CD14-positive monocyte (primary cell): ENCODE measurements at regions not wholly inside any gene's neighbourhood (a gene's known extent, or its start where the extent isn't known, plus 50 kb on each side); places are given as distances from the start of the nearest gene placed in this dataset.

Source experiments
- DNase-seq, 3 donors: peaks; one replicate each; pipeline ENCODE4 v3.0.0-alpha.2; 2011 to 2022
- H2AFZ ChIP-seq: 2 replicates; pipeline ENCODE4 v1.6.0; 2012; ENCODE audit warnings: mild to moderate bottlenecking, low read depth, low read length, inconsistent platforms; ENCODE audit not compliant: insufficient read depth, poor library complexity, severe bottlenecking
- H3K27ac ChIP-seq, 2 donors: 1 replicate in 1 of 2; 2 replicates in 1 of 2; pipeline ENCODE4 v1.5.1; 2012 to 2013; ENCODE audit warnings: low read length in 2 of 2, control low read depth in 1 of 2, inconsistent platforms in 1 of 2, low read depth in 1 of 2, mild to moderate bottlenecking in 1 of 2
- H3K27me3 ChIP-seq, 2 donors: one replicate each; pipeline versions ENCODE4 v1.6.0 to v1.6.1; 2011 to 2013; ENCODE audit warnings: low read length in 2 of 2; ENCODE audit not compliant: control insufficient read depth in 2 of 2, insufficient read depth in 2 of 2
- H3K36me3 ChIP-seq, 2 donors: replicated peaks in 1 of 2; 1 replicate in 1 of 2; 2 replicates in 1 of 2; pipeline versions ENCODE4 v1.5.1 to v1.6.1; 2012 to 2013; ENCODE audit warnings: low read length in 2 of 2, control low read depth in 1 of 2, inconsistent platforms in 1 of 2, mild to moderate bottlenecking in 1 of 2; ENCODE audit not compliant: insufficient read depth in 2 of 2, control insufficient read depth in 1 of 2
- H3K4me1 ChIP-seq, 2 donors: 1 replicate in 1 of 2; 2 replicates in 1 of 2; pipeline versions ENCODE4 v1.5.1 to v1.6.1; 2012 to 2013; ENCODE audit warnings: low read length in 2 of 2, control low read depth in 1 of 2, inconsistent platforms in 1 of 2, mild to moderate bottlenecking in 1 of 2, moderate library complexity in 1 of 2; ENCODE audit not compliant: insufficient read depth in 2 of 2, control insufficient read depth in 1 of 2
- H3K4me2 ChIP-seq: replicated peaks from 2 replicates; pipeline ENCODE3; 2012; ENCODE audit warnings: low read length, moderate library complexity, mild to moderate bottlenecking; ENCODE audit not compliant: poor library complexity, severe bottlenecking; ENCODE audit errors: extremely low read depth
- H3K4me3 ChIP-seq, 3 experiments: fragments of 200-600 bp in 1 of 3; sonication (generic) in 1 of 3; replicated peaks in 1 of 3; 1 replicate in 2 of 3; 2 replicates in 1 of 3; pipeline ENCODE4 v1.5.1; 2011 to 2013; ENCODE audit warnings: low read length in 3 of 3, mild to moderate bottlenecking in 3 of 3, control low read depth in 2 of 3, low read depth in 2 of 3, inconsistent platforms in 1 of 3, moderate library complexity in 1 of 3
- H3K79me2 ChIP-seq: 2 replicates; pipeline ENCODE4 v1.6.0; 2012; ENCODE audit warnings: mild to moderate bottlenecking, control low read depth, inconsistent platforms, low read length, moderate library complexity; ENCODE audit not compliant: insufficient read depth
- H3K9ac ChIP-seq: 2 replicates; pipeline ENCODE4 v1.6.0; 2017; ENCODE audit warnings: low read length, mild to moderate bottlenecking; ENCODE audit not compliant: insufficient read depth, poor library complexity, severe bottlenecking
- H3K9me3 ChIP-seq, 2 donors: replicated peaks in 1 of 2; 1 replicate in 1 of 2; 2 replicates in 1 of 2; pipeline versions ENCODE4 v1.5.1 to v1.6.1; 2012 to 2013; ENCODE audit warnings: low read length in 2 of 2, control low read depth in 1 of 2; ENCODE audit not compliant: control insufficient read depth in 1 of 2, insufficient read depth in 1 of 2
- H4K20me1 ChIP-seq: 2 replicates; pipeline ENCODE4 v1.6.0; 2012; ENCODE audit warnings: mild to moderate bottlenecking, low read length, control low read depth, moderate library complexity; ENCODE audit not compliant: insufficient read depth
- H3K27ac Mint-ChIP-seq, 7 donors: one replicate each; pipeline ENCODE4 v1.8.0; 2020; ENCODE audit warnings: mild to moderate bottlenecking in 7 of 7, mixed read lengths in 7 of 7, moderate library complexity in 6 of 7, inconsistent platforms in 2 of 7
- H3K27me3 Mint-ChIP-seq, 3 donors: one replicate each; pipeline ENCODE4 v1.8.0; 2021 to 2022; ENCODE audit warnings: low read depth in 3 of 3, mild to moderate bottlenecking in 3 of 3, mixed read lengths in 3 of 3, moderate library complexity in 3 of 3, inconsistent platforms in 1 of 3
- H3K36me3 Mint-ChIP-seq, 2 donors: one replicate each; pipeline ENCODE4 v1.8.0; 2020; ENCODE audit warnings: mixed read lengths in 2 of 2, inconsistent platforms in 1 of 2, mild to moderate bottlenecking in 1 of 2
- H3K4me1 Mint-ChIP-seq: one replicate; pipeline ENCODE4 v1.8.0; 2020; ENCODE audit warnings: mild to moderate bottlenecking, mixed read lengths
- H3K4me3 Mint-ChIP-seq, 2 donors: one replicate each; pipeline ENCODE4 v1.8.0; 2020; ENCODE audit warnings: mild to moderate bottlenecking in 2 of 2, mixed read lengths in 2 of 2, moderate library complexity in 1 of 2
- H3K9me3 Mint-ChIP-seq, 7 donors: one replicate each; pipeline ENCODE4 v1.8.0; 2020 to 2022; ENCODE audit warnings: mixed read lengths in 7 of 7, mild to moderate bottlenecking in 6 of 7, moderate library complexity in 6 of 7, inconsistent platforms in 2 of 7
- WGBS: methylation state at CpG from one replicate; pipeline ENCODE4 v1.1.5; 2013; ENCODE audit warnings: missing lambda C conversion rate; ENCODE audit not compliant: insufficient coverage; 5-methylcytosine and 5-hydroxymethylcytosine counted together
- intact Hi-C, 2 donors: fragments of 100-400 bp; cut with micrococcal nuclease; formaldehyde crosslinking; loops; one replicate each; pipeline versions ENCODE4 v1.15.0 to v1.15.1; 2023
- TF ChIP-seq, protein P1 (sequence below): fragments of 200-600 bp; IDR thresholded peaks from one replicate; pipeline ENCODE4 v1.8.0; 2022; ENCODE audit warnings: antibody characterized with exemption, mild to moderate bottlenecking

DNA sequence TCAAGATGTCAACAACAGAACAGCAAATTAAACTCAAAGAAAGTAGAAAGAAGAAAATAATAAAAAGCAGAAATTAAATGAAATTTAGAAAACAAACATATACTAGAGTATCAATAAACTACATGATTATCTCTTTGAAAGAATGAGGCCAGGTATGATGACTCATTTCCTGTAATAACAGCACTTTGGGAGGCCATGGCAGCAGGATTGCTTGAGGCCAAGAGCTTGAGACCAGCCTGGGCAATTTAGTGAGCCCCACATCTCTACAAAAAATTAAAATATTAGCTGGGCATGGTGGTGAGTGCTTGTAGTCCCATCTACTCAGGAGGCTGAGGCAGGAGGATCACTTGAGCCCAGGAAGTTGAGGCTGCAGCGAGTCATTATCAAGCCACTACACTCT, 232.5 kb downstream of the RAB11FIP4 start:
- Histone ChIP-seq H2AFZ (no peak overlapping the region), H3K27me3 (no peaks in the 10 kb centered on the region), H3K27ac (no peak overlapping the region), H3K9me3 (peaks cover 0 to 15% of the 10 kb centered on the region in 2 donors), H4K20me1 (no peaks in the 10 kb centered on the region), H3K79me2 (no peaks in the 10 kb centered on the region), H3K4me2 (no peak overlapping the region), H3K36me3 (no peaks in the 10 kb centered on the region), H3K4me1 (no peaks in the 10 kb centered on the region), H3K9ac (no peak overlapping the region), H3K4me3 (no peak overlapping the region)
- H3K4me3 Mint-ChIP-seq = no peak overlapping the region
- H3K4me1 Mint-ChIP-seq = no peaks in the 10 kb centered on the region
- no peaks in the 10 kb centered on the region for H3K36me3 Mint-ChIP-seq
- DNase-seq = no peak
- peaks cover 9 to 29% (median 20%) of the 10 kb centered on the region in 7 donors for H3K9me3 Mint-ChIP-seq
- H3K27me3 Mint-ChIP-seq = peaks cover 0 to 5% (median 2%) of the 10 kb centered on the region in 3 donors
- intact Hi-C loops = no loop called here
- no peak overlapping the region for H3K27ac Mint-ChIP-seq
- TF ChIP-seq, protein P1, sequence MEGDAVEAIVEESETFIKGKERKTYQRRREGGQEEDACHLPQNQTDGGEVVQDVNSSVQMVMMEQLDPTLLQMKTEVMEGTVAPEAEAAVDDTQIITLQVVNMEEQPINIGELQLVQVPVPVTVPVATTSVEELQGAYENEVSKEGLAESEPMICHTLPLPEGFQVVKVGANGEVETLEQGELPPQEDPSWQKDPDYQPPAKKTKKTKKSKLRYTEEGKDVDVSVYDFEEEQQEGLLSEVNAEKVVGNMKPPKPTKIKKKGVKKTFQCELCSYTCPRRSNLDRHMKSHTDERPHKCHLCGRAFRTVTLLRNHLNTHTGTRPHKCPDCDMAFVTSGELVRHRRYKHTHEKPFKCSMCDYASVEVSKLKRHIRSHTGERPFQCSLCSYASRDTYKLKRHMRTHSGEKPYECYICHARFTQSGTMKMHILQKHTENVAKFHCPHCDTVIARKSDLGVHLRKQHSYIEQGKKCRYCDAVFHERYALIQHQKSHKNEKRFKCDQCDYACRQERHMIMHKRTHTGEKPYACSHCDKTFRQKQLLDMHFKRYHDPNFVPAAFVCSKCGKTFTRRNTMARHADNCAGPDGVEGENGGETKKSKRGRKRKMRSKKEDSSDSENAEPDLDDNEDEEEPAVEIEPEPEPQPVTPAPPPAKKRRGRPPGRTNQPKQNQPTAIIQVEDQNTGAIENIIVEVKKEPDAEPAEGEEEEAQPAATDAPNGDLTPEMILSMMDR = no peak
- WGBS = no CpG with 5 or more reads among the region's 1 CpG

DNA sequence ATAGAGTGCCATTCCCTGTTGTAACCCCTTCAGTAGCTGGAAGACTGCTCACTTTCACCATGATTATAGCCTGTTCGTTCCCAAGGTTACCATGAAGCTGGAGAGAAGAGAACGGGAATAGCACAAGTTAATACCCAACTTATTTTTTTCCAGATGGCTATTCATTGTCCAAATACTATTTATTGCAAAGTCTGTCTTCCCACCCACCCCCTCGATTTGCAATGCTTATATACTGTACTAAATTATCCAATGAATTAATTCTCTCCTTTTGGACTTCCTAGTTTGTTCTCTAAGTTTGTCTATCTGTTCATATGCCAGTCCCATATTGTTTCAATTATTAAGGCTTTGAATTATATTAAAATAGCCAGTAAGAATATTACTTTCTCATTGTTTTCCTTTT, 231.0 kb downstream of the RAB11FIP4 start:
- no peaks in the 10 kb centered on the region for H3K36me3 ChIP-seq
- H3K79me2 ChIP-seq = no peaks in the 10 kb centered on the region
- no peak overlapping the region for H3K4me2 ChIP-seq
- H2AFZ ChIP-seq = no peak overlapping the region
- Mint-ChIP-seq H3K36me3 (no peaks in the 10 kb centered on the region), H3K27me3 (peaks cover 0 to 5% (median 1%) of the 10 kb centered on the region in 3 donors), H3K4me3 (no peak overlapping the region), H3K27ac (no peak overlapping the region), H3K4me1 (no peaks in the 10 kb centered on the region), H3K9me3 (peaks cover 9 to 27% (median 20%) of the 10 kb centered on the region in 7 donors)
- H3K4me3 ChIP-seq = no peak overlapping the region
- H3K27ac ChIP-seq = no peak overlapping the region
- H3K9ac ChIP-seq = no peak overlapping the region
- H3K4me1 ChIP-seq = no peaks in the 10 kb centered on the region
- WGBS = 100% methylated on average over 1 of the region's 3 CpGs
- H3K9me3 ChIP-seq = peaks cover 0 to 15% of the 10 kb centered on the region in 2 donors
- no peak for DNase-seq
- TF ChIP-seq, protein P1 = no peak
- intact Hi-C loops = no loop called here
- no peaks in the 10 kb centered on the region for H3K27me3 ChIP-seq
- no peaks in the 10 kb centered on the region for H4K20me1 ChIP-seq
